Karpas-422 (cell line): ENCODE measurements at regions not wholly inside any gene's neighbourhood (a gene's known extent, or its start where the extent isn't known, plus 50 kb on each side); places are given as distances from the start of the nearest gene placed in this dataset.

ENCODE experiments used
- DNase-seq: peaks from one replicate; pipeline ENCODE4 v3.0.0-alpha.2; 2015
- H2AFZ ChIP-seq: fragments of 200-600 bp; sonication (generic); 2 replicates; pipeline ENCODE4 v1.6.1; 2014; ENCODE audit warnings: antibody characterized with exemption, low read length, mixed read lengths
- H3K27ac ChIP-seq: fragments of 200-600 bp; sonication (generic); 2 replicates; pipeline ENCODE4 v1.5.1; 2014; ENCODE audit warnings: mild to moderate bottlenecking, low read length, moderate library complexity
- H3K27me3 ChIP-seq: fragments of 200-600 bp; sonication (generic); 2 replicates; pipeline ENCODE4 v1.6.1; 2014; ENCODE audit warnings: low read length, mixed read lengths
- H3K36me3 ChIP-seq: fragments of 200-600 bp; sonication (generic); 2 replicates; pipeline ENCODE4 v1.6.1; 2014; ENCODE audit warnings: low read length, mixed read lengths; ENCODE audit not compliant: insufficient read depth
- H3K4me1 ChIP-seq: fragments of 200-600 bp; sonication (generic); 2 replicates; pipeline ENCODE4 v1.6.1; 2014; ENCODE audit warnings: mild to moderate bottlenecking, low read length, mixed read lengths
- H3K4me2 ChIP-seq: fragments of 200-600 bp; sonication (generic); 2 replicates; pipeline ENCODE4 v1.6.1; 2014; ENCODE audit warnings: low read length, low read depth, mild to moderate bottlenecking; ENCODE audit not compliant: poor library complexity, severe bottlenecking
- H3K4me3 ChIP-seq: fragments of 200-600 bp; sonication (generic); 2 replicates; pipeline ENCODE4 v1.5.1; 2014; ENCODE audit warnings: mild to moderate bottlenecking, antibody characterized with exemption, low read length, mixed read lengths
- H3K79me2 ChIP-seq: fragments of 200-600 bp; sonication (generic); 2 replicates; pipeline ENCODE4 v1.6.1; 2014; ENCODE audit warnings: mild to moderate bottlenecking, low read length, mixed read lengths
- H3K9ac ChIP-seq: fragments of 200-600 bp; sonication (generic); 2 replicates; pipeline ENCODE4 v1.6.0; 2014; ENCODE audit warnings: low read length
- H3K9me2 ChIP-seq: fragments of 200-600 bp; sonication (generic), shearing (Covaris generic); replicated peaks from 2 replicates; pipeline ENCODE4 v1.6.0; 2014; ENCODE audit warnings: mild to moderate bottlenecking, low read length, moderate library complexity; ENCODE audit not compliant: insufficient read depth
- H3K9me3 ChIP-seq: fragments of 300-700, 200-600 bp; sonication (generic); 2 replicates; pipeline ENCODE4 v1.6.1; 2014; ENCODE audit warnings: low read length, mixed read lengths
- H4K20me1 ChIP-seq: fragments of 200-600 bp; sonication (generic); 2 replicates; pipeline ENCODE4 v1.6.1; 2014; ENCODE audit warnings: mild to moderate bottlenecking, antibody characterized with exemption, low read length, low read depth; ENCODE audit not compliant: insufficient read depth

DNA sequence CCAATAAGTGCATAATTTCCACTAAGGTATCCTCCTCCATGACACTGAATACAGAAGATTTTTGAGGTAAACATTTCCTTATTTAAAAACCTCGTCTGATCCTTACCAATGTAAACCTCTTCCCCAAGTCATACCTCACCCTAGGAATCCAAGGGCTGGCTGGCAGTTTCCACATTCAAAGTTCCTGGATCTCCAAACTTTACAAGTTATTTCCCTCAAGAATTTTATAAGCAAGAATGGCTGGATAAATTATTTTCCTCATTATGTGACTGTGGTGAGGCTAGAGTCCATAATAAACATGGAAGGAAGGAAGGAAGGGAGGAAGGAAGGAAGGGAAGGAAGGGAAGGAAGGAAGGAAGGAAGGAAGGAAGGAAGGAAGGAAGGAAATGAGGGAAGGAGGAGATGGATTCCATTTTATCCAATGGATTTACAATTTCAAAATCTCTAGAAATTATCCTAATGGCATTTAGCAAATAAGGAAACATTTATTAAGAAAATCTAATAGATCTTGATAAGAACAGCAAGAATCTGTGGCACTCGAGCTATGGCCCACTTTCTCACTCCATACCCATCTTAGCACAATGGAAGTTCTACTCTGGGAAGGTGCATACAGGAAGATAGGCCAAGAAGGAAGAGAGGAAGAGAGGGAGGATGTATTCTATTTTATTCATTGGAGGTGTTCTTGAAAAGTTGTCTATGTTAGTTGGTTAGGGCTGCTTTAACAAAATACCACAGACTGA lies 477.8 kb upstream of the TMPO start:
- no peaks in the 10 kb centered on the region for H3K27me3 ChIP-seq
- no peak overlapping the region for H3K9ac ChIP-seq
- no peaks in the 10 kb centered on the region for H3K79me2 ChIP-seq
- DNase-seq: no peak
- H3K9me3 ChIP-seq: no peaks in the 10 kb centered on the region
- H3K4me2 ChIP-seq: no peak overlapping the region
- H3K4me1 ChIP-seq: no peaks in the 10 kb centered on the region
- H3K9me2 ChIP-seq: no peaks in the 10 kb centered on the region
- no peak overlapping the region for H3K27ac ChIP-seq
- no peak overlapping the region for H3K4me3 ChIP-seq
- H3K36me3 ChIP-seq: no peaks in the 10 kb centered on the region
- no peaks in the 10 kb centered on the region for H4K20me1 ChIP-seq
- H2AFZ ChIP-seq: no peak overlapping the region

DNA sequence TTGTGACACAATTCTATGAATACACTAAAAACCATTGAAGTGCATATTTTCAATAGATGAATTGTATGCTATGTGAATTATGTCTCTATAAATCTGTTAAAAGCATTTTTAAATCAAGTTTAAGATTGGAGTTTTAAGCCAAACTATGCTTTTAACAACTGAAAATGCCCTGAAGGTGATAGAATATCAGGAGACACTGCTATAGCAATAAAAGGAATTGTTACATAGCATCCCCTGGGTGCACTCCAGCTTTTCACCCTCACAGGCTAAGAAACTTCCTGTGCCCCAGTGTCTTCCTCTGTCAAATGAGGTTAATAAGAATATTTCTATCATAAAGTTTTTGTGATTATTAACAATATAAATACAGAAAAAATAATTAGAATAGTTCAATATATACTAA lies 472.7 kb upstream of the TMPO start:
- no peak overlapping the region for H3K9ac ChIP-seq
- no peak overlapping the region for H3K4me3 ChIP-seq
- no peaks in the 10 kb centered on the region for H4K20me1 ChIP-seq
- no peaks in the 10 kb centered on the region for H3K4me1 ChIP-seq
- H3K36me3 ChIP-seq: no peaks in the 10 kb centered on the region
- no peaks in the 10 kb centered on the region for H3K9me3 ChIP-seq
- H3K79me2 ChIP-seq: no peaks in the 10 kb centered on the region
- DNase-seq: no peak
- no peak overlapping the region for H3K27ac ChIP-seq
- H3K4me2 ChIP-seq: no peak overlapping the region
- H3K27me3 ChIP-seq: no peaks in the 10 kb centered on the region
- H2AFZ ChIP-seq: no peak overlapping the region
- no peaks in the 10 kb centered on the region for H3K9me2 ChIP-seq

DNA sequence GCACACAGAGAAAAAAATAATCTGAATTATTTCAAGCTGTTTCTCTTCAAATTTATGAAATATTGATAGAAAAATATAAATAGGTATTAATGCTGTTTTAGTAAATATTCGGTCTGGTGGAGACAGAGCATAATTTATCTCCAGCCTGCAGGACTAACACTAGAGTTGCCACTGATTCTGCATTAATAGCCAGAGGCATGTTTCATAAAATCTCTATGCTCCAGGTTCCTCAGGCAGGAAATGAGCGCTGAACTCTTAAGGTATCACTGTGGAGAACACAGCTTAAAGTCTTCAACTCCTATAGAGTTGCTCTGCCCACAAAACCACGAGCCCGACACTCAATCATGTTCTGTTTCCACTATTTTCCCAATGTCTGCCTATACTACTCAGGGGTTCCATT lies 470.0 kb upstream of the TMPO start:
- Histone ChIP-seq H3K4me2 (no peak overlapping the region), H3K36me3 (no peaks in the 10 kb centered on the region)
- DNase-seq: no peak

DNA sequence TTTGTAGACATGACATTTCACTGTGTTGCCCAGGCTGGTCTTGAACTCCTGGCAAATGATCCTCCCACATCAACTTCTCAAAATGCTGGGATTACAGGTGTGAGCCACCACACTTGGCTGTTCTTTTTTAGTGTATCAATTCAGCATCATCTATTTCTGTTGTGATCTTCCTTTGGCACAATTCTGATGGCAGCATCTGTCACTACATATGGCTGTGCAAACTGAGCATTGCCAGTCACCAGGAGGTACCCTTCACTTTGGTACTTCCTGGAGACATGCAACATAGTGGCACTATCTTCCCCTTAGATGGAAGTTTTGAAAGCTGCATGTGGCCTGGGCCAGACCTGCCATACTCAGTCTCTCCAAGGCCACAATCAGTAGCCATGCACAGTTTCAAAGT lies 467.1 kb upstream of the TMPO start:
- no peak overlapping the region for H3K4me3 ChIP-seq
- H3K36me3 ChIP-seq: no peaks in the 10 kb centered on the region
- DNase-seq: no peak
- no peaks in the 10 kb centered on the region for H4K20me1 ChIP-seq
- no peaks in the 10 kb centered on the region for H3K9me2 ChIP-seq
- no peaks in the 10 kb centered on the region for H3K27me3 ChIP-seq
- H3K4me1 ChIP-seq: no peaks in the 10 kb centered on the region
- H3K79me2 ChIP-seq: no peaks in the 10 kb centered on the region
- H3K9me3 ChIP-seq: no peaks in the 10 kb centered on the region
- no peak overlapping the region for H3K27ac ChIP-seq
- no peak overlapping the region for H3K9ac ChIP-seq
- no peak overlapping the region for H3K4me2 ChIP-seq
- no peak overlapping the region for H2AFZ ChIP-seq

More for the DNA sequence above, 470.0 kb upstream of the TMPO start:
- Histone ChIP-seq H3K9me3 (no peaks in the 10 kb centered on the region), H3K9me2 (no peaks in the 10 kb centered on the region), H3K27me3 (no peaks in the 10 kb centered on the region), H3K4me3 (no peak overlapping the region), H3K79me2 (no peaks in the 10 kb centered on the region), H3K4me1 (no peaks in the 10 kb centered on the region), H2AFZ (no peak overlapping the region), H3K27ac (no peak overlapping the region), H3K9ac (no peak overlapping the region), H4K20me1 (no peaks in the 10 kb centered on the region)

DNA sequence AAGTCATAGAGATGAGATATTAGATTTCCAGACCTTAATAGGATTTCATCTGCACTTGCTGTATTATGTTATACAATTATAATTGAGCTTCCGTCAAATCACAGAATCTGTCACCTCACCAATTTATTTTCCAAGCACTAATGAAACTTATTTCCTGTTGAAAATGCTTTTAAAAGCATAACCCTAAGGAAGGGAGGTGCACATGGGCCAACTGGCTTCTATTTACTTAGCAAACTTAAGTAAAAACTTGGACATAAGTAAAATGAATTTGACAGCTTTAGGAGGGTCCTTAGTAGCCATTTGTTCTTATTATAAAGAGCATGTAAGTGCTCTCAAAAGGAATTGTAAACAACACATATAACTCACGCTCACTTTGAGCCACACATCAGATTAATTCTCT lies 462.2 kb upstream of the TMPO start:
- H3K4me1 ChIP-seq: no peaks in the 10 kb centered on the region
- H4K20me1 ChIP-seq: no peaks in the 10 kb centered on the region
- no peak overlapping the region for H2AFZ ChIP-seq
- H3K4me3 ChIP-seq: no peak overlapping the region
- H3K79me2 ChIP-seq: no peaks in the 10 kb centered on the region
- H3K27ac ChIP-seq: no peak overlapping the region
- no peaks in the 10 kb centered on the region for H3K9me3 ChIP-seq
- H3K4me2 ChIP-seq: no peak overlapping the region
- no peaks in the 10 kb centered on the region for H3K27me3 ChIP-seq
- DNase-seq: no peak
- H3K36me3 ChIP-seq: no peaks in the 10 kb centered on the region
- H3K9me2 ChIP-seq: no peaks in the 10 kb centered on the region
- H3K9ac ChIP-seq: no peak overlapping the region

DNA sequence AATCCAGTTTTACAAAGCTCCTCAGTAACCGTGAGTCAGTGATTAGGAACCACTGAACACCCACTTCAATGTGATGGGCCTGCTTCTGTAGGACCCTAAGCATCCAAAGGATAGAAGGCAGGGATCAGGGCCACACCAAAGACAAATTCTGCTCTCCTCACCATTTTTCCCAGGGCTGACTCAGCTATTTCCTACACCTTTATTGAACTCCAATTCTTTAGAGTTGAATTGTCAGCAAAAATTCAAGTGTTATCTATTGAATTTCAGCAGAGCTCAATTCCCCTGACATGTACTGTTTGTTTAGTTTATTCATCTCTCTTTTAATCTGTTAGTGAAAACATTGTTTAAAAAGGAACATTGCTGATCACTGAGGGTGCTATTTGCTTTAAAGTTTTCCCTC lies 457.7 kb upstream of the TMPO start:
- H3K9me2 ChIP-seq: no peaks in the 10 kb centered on the region
- no peak overlapping the region for H3K4me2 ChIP-seq
- DNase-seq: no peak
- no peaks in the 10 kb centered on the region for H3K4me1 ChIP-seq
- H4K20me1 ChIP-seq: no peaks in the 10 kb centered on the region
- no peak overlapping the region for H3K27ac ChIP-seq
- no peak overlapping the region for H2AFZ ChIP-seq
- no peak overlapping the region for H3K4me3 ChIP-seq
- no peaks in the 10 kb centered on the region for H3K9me3 ChIP-seq
- H3K27me3 ChIP-seq: no peaks in the 10 kb centered on the region
- H3K9ac ChIP-seq: no peak overlapping the region
- H3K36me3 ChIP-seq: no peaks in the 10 kb centered on the region
- H3K79me2 ChIP-seq: no peaks in the 10 kb centered on the region

DNA sequence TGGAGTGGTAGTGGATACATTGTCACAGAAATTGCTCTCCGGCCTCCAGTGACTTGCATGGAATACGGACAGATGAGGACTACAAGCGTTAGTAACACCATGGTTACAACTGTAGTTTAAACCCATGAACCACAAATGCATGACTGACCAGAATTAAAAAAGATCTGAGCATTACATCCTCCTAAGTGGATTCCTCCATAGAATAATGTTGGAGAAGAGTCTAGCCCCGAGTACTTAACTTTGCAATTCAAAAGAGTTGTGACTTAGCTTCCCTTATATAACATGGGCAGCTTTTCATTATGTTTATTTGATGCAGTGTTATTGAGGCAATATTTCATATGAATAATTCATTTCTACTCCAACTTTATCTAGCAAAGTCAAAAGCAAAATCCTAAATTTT lies 457.2 kb upstream of the TMPO start:
- H3K4me3 ChIP-seq: no peak overlapping the region
- no peak overlapping the region for H3K27ac ChIP-seq
- H3K79me2 ChIP-seq: no peaks in the 10 kb centered on the region
- no peaks in the 10 kb centered on the region for H3K9me3 ChIP-seq
- no peak overlapping the region for H2AFZ ChIP-seq
- H3K27me3 ChIP-seq: no peaks in the 10 kb centered on the region
- H3K4me2 ChIP-seq: no peak overlapping the region
- H3K4me1 ChIP-seq: no peaks in the 10 kb centered on the region
- no peak overlapping the region for H3K9ac ChIP-seq
- no peaks in the 10 kb centered on the region for H3K9me2 ChIP-seq
- H3K36me3 ChIP-seq: no peaks in the 10 kb centered on the region
- no peaks in the 10 kb centered on the region for H4K20me1 ChIP-seq
- DNase-seq: no peak

DNA sequence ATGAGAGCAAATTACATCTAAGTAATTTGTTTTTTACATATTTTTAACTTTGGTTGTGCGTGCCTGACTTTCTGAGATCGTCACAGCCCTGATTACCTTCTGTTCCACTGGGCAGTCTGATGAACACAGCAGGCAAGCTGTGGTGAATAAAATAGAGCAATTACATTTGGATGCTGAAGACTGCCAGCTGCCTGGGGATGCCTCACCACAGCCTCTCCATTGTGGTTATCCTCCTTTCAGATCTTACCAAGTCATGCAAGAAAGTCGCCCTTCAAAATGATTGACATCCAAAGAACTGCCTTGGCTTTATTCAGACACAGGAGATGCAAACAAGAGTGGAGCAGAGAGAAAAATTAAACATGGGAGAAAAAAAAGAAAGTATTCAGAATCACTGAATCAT lies 456.6 kb upstream of the TMPO start:
- DNase-seq: no peak
- no peak overlapping the region for H2AFZ ChIP-seq
- H3K36me3 ChIP-seq: no peaks in the 10 kb centered on the region
- no peak overlapping the region for H3K4me3 ChIP-seq
- H3K27me3 ChIP-seq: no peaks in the 10 kb centered on the region
- no peak overlapping the region for H3K27ac ChIP-seq
- no peaks in the 10 kb centered on the region for H3K9me2 ChIP-seq
- H3K79me2 ChIP-seq: no peaks in the 10 kb centered on the region
- H3K4me2 ChIP-seq: no peak overlapping the region
- no peaks in the 10 kb centered on the region for H4K20me1 ChIP-seq
- H3K9me3 ChIP-seq: no peaks in the 10 kb centered on the region
- no peaks in the 10 kb centered on the region for H3K4me1 ChIP-seq
- no peak overlapping the region for H3K9ac ChIP-seq
